Omental fat pad (tissue), 3 donors: ENCODE measurements at regions not wholly inside any gene's neighbourhood (a gene's known extent, or its start where the extent isn't known, plus 50 kb on each side); places are given as distances from the start of the nearest gene placed in this dataset.
A peak's percentile ranks its signal among the peaks of the same experiment; 100 is the strongest.

ENCODE experiments used
- ATAC-seq: fragments of 150-250 bp; one replicate; pipeline ENCODE4 v1.9.1; 2016; ENCODE audit warnings: mild to moderate bottlenecking, moderate library complexity; ENCODE audit not compliant: low FRiP score
- DNase-seq: peaks from one replicate; pipeline ENCODE4 v3.0.0-alpha.2; 2019; ENCODE audit warnings: low spot score
- TF ChIP-seq, protein P1 (sequence below), 3 donors: fragments of 450-650 bp; IDR thresholded peaks; one replicate each; pipeline ENCODE4 v1.5.1; 2016 to 2017; ENCODE audit warnings: antibody characterized with exemption in 3 of 3, mild to moderate bottlenecking in 3 of 3, moderate library complexity in 2 of 3

DNA sequence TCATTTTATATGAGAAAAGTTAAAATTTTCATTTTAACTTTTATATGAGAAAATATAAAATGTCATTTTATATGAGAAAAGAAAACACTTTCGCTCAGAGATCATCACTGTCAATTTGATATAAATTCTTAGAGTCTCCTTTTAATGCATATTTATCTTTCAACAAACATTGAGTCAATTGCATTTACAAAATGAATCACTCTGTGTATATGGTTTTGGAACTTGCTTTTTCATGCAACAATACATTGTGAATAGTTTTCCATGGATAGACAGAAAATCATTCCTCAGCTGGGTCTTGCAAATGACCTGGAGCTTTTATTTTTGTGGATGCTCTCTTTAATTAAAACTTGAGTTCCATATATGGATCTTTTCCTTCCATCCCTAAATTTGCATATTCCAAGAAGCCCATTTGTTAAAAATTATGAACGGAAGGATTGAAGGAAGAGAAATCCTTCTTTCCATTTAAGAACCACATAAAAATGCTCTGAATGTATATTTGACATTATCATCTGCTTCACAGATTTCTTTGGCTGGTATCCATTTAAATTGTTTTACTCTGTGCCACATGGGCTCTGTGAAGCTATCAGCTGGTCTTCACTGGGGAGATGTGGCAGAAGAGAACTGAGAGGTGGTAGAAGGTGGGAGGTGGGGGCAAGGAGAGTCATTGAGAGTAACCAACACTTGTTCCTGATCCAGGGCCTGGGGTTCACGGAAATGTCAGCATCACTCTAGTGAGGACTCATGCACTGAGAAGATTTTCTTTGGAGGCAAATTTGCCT, 104.1 kb downstream of the QPCT start:
- no peak for DNase-seq
- TF ChIP-seq, protein P1, sequence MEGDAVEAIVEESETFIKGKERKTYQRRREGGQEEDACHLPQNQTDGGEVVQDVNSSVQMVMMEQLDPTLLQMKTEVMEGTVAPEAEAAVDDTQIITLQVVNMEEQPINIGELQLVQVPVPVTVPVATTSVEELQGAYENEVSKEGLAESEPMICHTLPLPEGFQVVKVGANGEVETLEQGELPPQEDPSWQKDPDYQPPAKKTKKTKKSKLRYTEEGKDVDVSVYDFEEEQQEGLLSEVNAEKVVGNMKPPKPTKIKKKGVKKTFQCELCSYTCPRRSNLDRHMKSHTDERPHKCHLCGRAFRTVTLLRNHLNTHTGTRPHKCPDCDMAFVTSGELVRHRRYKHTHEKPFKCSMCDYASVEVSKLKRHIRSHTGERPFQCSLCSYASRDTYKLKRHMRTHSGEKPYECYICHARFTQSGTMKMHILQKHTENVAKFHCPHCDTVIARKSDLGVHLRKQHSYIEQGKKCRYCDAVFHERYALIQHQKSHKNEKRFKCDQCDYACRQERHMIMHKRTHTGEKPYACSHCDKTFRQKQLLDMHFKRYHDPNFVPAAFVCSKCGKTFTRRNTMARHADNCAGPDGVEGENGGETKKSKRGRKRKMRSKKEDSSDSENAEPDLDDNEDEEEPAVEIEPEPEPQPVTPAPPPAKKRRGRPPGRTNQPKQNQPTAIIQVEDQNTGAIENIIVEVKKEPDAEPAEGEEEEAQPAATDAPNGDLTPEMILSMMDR (IDR thresholded peaks at IDR 0.05): no peak
- no peak for ATAC-seq

- TF ChIP-seq, protein P1 (IDR thresholded peaks at IDR 0.05): no peak
- ATAC-seq: peak; percentile 44
- no peak for DNase-seq
Observed at GRCh38 chr2:37449761-37450296, 105.4 kb downstream of the QPCT start.

DNA sequence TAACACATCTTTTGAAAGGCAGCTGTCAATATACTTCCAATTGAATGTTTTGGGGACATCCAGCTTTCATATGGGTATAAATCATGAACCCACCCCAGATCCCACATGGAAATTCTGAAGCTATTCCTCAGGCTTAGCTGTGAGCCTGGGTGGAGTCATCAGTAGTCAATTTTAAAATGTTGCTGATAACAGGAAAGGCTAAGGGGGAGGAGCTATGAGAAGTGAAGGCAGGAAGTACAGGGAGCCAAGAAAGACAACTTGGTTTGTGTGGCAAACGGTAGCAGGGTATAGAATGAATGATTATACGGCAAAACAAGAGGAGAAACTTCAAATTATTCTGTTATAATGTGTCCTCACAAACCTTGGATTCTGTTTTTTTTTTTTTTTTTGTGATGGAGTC, 108.6 kb downstream of the QPCT start:
- DNase-seq (no peak), ATAC-seq (no peak)
- TF ChIP-seq, protein P1 (IDR thresholded peaks at IDR 0.05): no peak

DNA sequence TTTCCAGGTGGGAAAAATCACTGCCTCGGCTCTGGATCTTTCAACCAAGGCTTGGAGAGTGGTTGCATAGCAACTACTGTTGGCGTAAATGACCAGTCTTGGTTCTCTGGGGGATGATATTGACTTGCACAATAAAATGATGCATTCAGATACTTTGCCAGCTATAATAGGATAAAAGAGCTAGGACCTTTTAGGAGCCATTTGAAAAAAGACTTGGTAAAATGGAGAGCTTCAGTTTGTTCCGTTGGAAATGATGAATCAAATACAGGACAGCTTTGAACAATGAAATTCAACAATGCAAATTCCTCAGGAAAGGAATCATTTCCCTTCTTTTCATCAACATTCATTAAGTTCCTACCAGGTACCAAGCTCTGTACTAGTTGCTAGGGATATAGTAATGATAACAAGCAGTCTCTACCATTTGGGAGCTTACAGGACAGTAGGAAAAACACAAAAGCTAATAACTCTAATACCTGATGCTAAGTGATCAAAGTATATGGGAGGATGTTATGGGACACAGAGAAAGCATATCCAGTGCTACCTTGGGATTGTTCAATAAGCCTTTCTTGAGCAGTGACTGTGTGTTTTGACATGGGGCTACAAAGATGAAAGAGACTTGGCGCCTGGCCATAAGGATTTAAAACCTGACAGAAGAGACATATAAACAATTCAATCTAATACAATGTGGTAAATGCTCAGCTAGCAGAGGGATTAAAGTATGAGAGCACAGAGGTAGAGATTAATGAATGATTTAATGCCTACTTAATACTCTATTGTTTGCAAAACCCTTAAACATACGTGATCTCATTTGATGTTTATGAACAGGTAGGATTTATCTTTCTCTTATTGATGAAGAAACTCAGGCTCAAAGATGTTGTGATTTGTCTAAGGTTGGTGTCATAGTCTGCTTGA, 110.7 kb downstream of the QPCT start:
- DNase-seq (no peak), ATAC-seq (peak; percentile 58)
- TF ChIP-seq, protein P1 (IDR thresholded peaks at IDR 0.05): no peak

GRCh38 chr2:37456479-37456878, 112.0 kb downstream of the QPCT start:
- ATAC-seq (no peak), DNase-seq (no peak)
- TF ChIP-seq, protein P1 (IDR thresholded peaks at IDR 0.05): no peak

GRCh38 chr2:37457401-37457901, 113.0 kb downstream of the QPCT start:
- ATAC-seq (no peak), DNase-seq (no peak)
- TF ChIP-seq, protein P1 (IDR thresholded peaks at IDR 0.05): no peak
